PC-3 (cell line): ENCODE measurements at regions not wholly inside any gene's neighbourhood (a gene's known extent, or its start where the extent isn't known, plus 50 kb on each side); places are given as distances from the start of the nearest gene placed in this dataset.
"Not testable (repeated sequence)": the region's sequence is repeated elsewhere in the genome, so short reads cannot be mapped to it uniquely, and the experiment has no call there.

Source experiments
- ATAC-seq: fragments of 200-7000 bp; cut with Tn5 transposase; 2 replicates; pipeline ENCODE4 v1.9.1; 2020; ENCODE audit warnings: mild to moderate bottlenecking, moderate library complexity
- BruUV-seq: library from RNA; stranded (reverse); fragments of 400-500 nt; replicated peaks from 2 replicates; lab custom pipeline; 2021; lab: Mats Ljungman, UMichigan
- CTCF ChIA-PET: fragments of 300-600 bp; sonication (Branson Sonifier 250); formaldehyde crosslinking; loops from one replicate; lab custom pipeline; 2022; ENCODE audit warnings: antibody characterized with exemption; lab: Charles Lee
- POLR2A ChIA-PET: fragments of 300-600 bp; sonication (Branson Sonifier 250); formaldehyde crosslinking; loops from one replicate; lab custom pipeline; 2022; ENCODE audit warnings: antibody characterized with exemption; ENCODE audit not compliant: unreplicated experiment; lab: Charles Lee
- DNase-seq: peaks from one replicate; pipeline ENCODE4 v3.0.0-alpha.2; 2015
- H2AFZ ChIP-seq: fragments of 300-600 bp; sonication (generic); 2 replicates; pipeline ENCODE4 v1.6.0; 2016; ENCODE audit warnings: antibody characterized with exemption, low read length
- H3F3A ChIP-seq: fragments of 300-600 bp; sonication (generic); one replicate; pipeline ENCODE4 v1.6.0; 2017; ENCODE audit warnings: antibody characterized with exemption, low read length, control low read depth, mild to moderate bottlenecking; ENCODE audit not compliant: unreplicated experiment
- H3K27ac ChIP-seq: fragments of 300-600 bp; sonication (generic); 2 replicates; pipeline ENCODE4 v1.5.1; 2016; ENCODE audit warnings: mild to moderate bottlenecking, low read length
- H3K27me3 ChIP-seq: fragments of 300-600 bp; sonication (generic); 2 replicates; pipeline ENCODE4 v1.6.1; 2016; ENCODE audit warnings: low read length, mixed read lengths
- H3K36me3 ChIP-seq: fragments of 300-600 bp; sonication (generic); 2 replicates; pipeline ENCODE4 v1.6.1; 2016; ENCODE audit warnings: low read depth, mixed run types, low read length, mixed read lengths
- H3K4me1 ChIP-seq: fragments of 300-600 bp; sonication (generic); 2 replicates; pipeline ENCODE4 v1.5.1; 2016; ENCODE audit warnings: low read length; ENCODE audit not compliant: insufficient read depth
- H3K4me2 ChIP-seq: fragments of 300-600 bp; sonication (generic); 2 replicates; pipeline ENCODE4 v1.6.0; 2016; ENCODE audit warnings: low read length
- H3K4me3 ChIP-seq: fragments of 300-600 bp; sonication (generic); 2 replicates; pipeline ENCODE4 v1.5.1; 2016; ENCODE audit warnings: mild to moderate bottlenecking, low read length, mixed read lengths
- H3K79me2 ChIP-seq: fragments of 300-600 bp; sonication (generic); 2 replicates; pipeline ENCODE4 v1.6.1; 2017; ENCODE audit warnings: low read length, mixed read lengths
- H3K9ac ChIP-seq: fragments of 300-600 bp; sonication (generic); 2 replicates; pipeline ENCODE4 v1.6.0; 2016; ENCODE audit warnings: mild to moderate bottlenecking, low read length
- H3K9me2 ChIP-seq: fragments of 300-600 bp; sonication (generic); replicated peaks from 2 replicates; pipeline ENCODE4 v1.6.1; 2016; ENCODE audit warnings: mixed run types, low read length, mixed read lengths
- H3K9me3 ChIP-seq: fragments of 300-600 bp; sonication (generic); 2 replicates; pipeline ENCODE4 v1.6.1; 2016; ENCODE audit warnings: low read length, mixed read lengths
- H4K20me1 ChIP-seq: fragments of 300-600 bp; sonication (generic); 2 replicates; pipeline ENCODE4 v1.6.1; 2016; ENCODE audit warnings: low read length, mixed read lengths
- CTCF ChIP-seq: fragments of 300-600 bp; sonication (generic); conservative IDR thresholded peaks from 2 replicates; pipeline ENCODE4 v1.5.1; 2017; ENCODE audit warnings: antibody characterized with exemption, low read depth, mild to moderate bottlenecking, low read length
- EZH2 ChIP-seq: fragments of 300-600 bp; sonication (generic); IDR thresholded peaks from one replicate; pipeline ENCODE4 v1.6.1; 2017; ENCODE audit warnings: antibody characterized with exemption, mild to moderate bottlenecking, low read length; ENCODE audit not compliant: unreplicated experiment
- EZH2phosphoT487 ChIP-seq: fragments of 300-600 bp; sonication (generic); IDR thresholded peaks from 2 replicates; pipeline ENCODE4 v1.6.1; 2018; ENCODE audit warnings: mild to moderate bottlenecking, antibody characterized with exemption, low read length, borderline replicate concordance
- intact Hi-C: fragments of 100-400 bp; cut with micrococcal nuclease; formaldehyde crosslinking; loops from 2 replicates; pipeline ENCODE4 v1.9.0; 2023

DNA sequence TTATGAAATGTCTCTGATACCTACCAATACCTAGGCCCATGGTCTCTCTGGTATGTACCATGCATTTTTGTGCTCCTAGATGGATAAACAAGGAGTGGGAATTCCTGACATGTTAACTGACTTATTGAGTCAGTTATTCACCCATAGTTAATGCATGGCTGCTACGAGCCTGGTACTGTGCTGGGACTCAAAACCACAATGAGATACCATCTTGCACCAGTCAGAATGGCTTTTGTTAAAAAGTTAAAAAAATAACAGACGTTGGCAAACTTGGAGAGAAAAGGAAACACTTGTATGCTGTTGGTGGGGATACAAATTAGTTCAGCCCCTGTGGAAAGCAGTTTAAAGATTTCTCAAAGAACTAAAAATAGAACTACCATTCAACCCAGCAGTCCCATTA lies 293.8 kb downstream of the OSTF1 start:
- H3K36me3 ChIP-seq, result no peaks in the 10 kb centered on the region
- no peak for ATAC-seq
- no peaks in the 10 kb centered on the region for H3K27me3 ChIP-seq
- H3K9ac ChIP-seq, result no peak overlapping the region
- H3K4me2 ChIP-seq, result no peak overlapping the region
- no peak for DNase-seq
- H3K79me2 ChIP-seq, result no peaks in the 10 kb centered on the region
- BruUV-seq, result no TSS peak
- intact Hi-C loops, result no loop called here
- no peak overlapping the region for H2AFZ ChIP-seq
- H3K4me3 ChIP-seq, result no peak overlapping the region
- CTCF ChIA-PET, result no interaction called here
- H3F3A ChIP-seq, result no peaks in the 10 kb centered on the region
- TF ChIP-seq CTCF (no peak), EZH2 (no peak), EZH2phosphoT487 (no peak)
- H4K20me1 ChIP-seq, result no peaks in the 10 kb centered on the region
- POLR2A ChIA-PET, result no interaction called here
- H3K4me1 ChIP-seq, result no peaks in the 10 kb centered on the region
- H3K9me3 ChIP-seq, result 0 out of 2 replicates have a peak, but pooled peaks cover 3% of the 10 kb centered on the region
- no peaks in the 10 kb centered on the region for H3K9me2 ChIP-seq
- no peak overlapping the region for H3K27ac ChIP-seq

GRCh38 chr9:75383420-75384034 lies 295.2 kb downstream of the OSTF1 start:
- H2AFZ ChIP-seq, CTCF ChIA-PET, H3K27ac ChIP-seq, H3K9me2 ChIP-seq, H3K36me3 ChIP-seq, H3K4me3 ChIP-seq, POLR2A ChIA-PET, H4K20me1 ChIP-seq, H3K4me2 ChIP-seq, ATAC-seq, DNase-seq, H3K4me1 ChIP-seq, BruUV-seq, H3K9ac ChIP-seq, H3F3A ChIP-seq, H3K27me3 ChIP-seq, H3K9me3 ChIP-seq, H3K79me2 ChIP-seq, intact Hi-C loops: not testable (repeated sequence)

GRCh38 chr9:75385236-75385635 lies 296.9 kb downstream of the OSTF1 start:
- BruUV-seq, result no TSS peak
- POLR2A ChIA-PET, result no interaction called here
- CTCF ChIA-PET, result no interaction called here

More at GRCh38 chr9:75385236-75385635, 296.9 kb downstream of the OSTF1 start:
- Histone ChIP-seq H3K9ac (no peak overlapping the region), H3K9me3 (0 out of 2 replicates have a peak, but pooled peaks cover 3% of the 10 kb centered on the region), H2AFZ (no peak overlapping the region), H3K4me3 (no peak overlapping the region), H3F3A (no peaks in the 10 kb centered on the region), H3K36me3 (no peaks in the 10 kb centered on the region), H3K4me1 (no peaks in the 10 kb centered on the region), H3K79me2 (no peaks in the 10 kb centered on the region), H3K9me2 (no peaks in the 10 kb centered on the region), H4K20me1 (no peaks in the 10 kb centered on the region), H3K27me3 (no peaks in the 10 kb centered on the region), H3K4me2 (no peak overlapping the region), H3K27ac (no peak overlapping the region)
- ATAC-seq (no peak), DNase-seq (no peak)
- intact Hi-C loops, result no loop called here
- TF ChIP-seq EZH2phosphoT487 (no peak), EZH2 (no peak), CTCF (no peak)
